Esophagus muscularis mucosa (tissue), 4 donors: ENCODE measurements at regions not wholly inside any gene's neighbourhood (a gene's known extent, or its start where the extent isn't known, plus 50 kb on each side); places are given as distances from the start of the nearest gene placed in this dataset.

Experiments used
- CTCF ChIP-seq, 3 experiments: fragments of 200-600 bp in 2 of 3; fragments of 450-650 bp in 1 of 3; sonication (generic) in 2 of 3; IDR thresholded peaks; one replicate each; pipeline ENCODE4 v1.5.1; 2017 to 2019; ENCODE audit warnings: antibody characterized with exemption in 3 of 3, mild to moderate bottlenecking in 2 of 3, moderate library complexity in 1 of 3
- EP300 ChIP-seq: sonication (generic); formaldehyde crosslinking; IDR thresholded peaks from one replicate; pipeline ENCODE4 v1.6.1; 2017; ENCODE audit warnings: antibody characterized with exemption
- POLR2A ChIP-seq: fragments of 450-650 bp; IDR thresholded peaks from one replicate; pipeline ENCODE4 v1.6.1; 2017; ENCODE audit warnings: antibody characterized with exemption, moderate library complexity, mild to moderate bottlenecking, low read depth
- POLR2AphosphoS5 ChIP-seq, 2 donors: sonication (generic); formaldehyde crosslinking; IDR thresholded peaks; one replicate each; pipeline ENCODE4 v1.6.1; 2017; ENCODE audit warnings: antibody characterized with exemption in 2 of 2

DNA sequence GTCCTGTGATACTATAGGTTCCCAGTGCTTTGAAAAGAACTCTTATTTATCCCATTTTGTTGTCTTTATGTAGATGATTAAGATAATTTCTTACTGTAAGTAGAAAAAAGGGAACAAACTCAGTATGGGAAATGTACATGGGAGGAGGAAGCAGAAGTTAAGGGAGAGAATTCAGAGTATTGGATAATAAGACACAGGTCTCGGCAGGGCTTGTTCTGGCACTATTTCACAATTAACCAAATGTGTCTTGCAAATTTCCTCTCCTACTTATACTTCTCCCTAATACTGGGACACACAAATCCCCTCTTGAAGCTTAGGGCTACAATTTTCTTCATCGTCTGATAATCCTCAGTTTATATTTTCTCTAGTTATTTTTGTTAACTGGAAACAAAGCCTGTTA lies 744.0 kb downstream of the ADCYAP1 start:
- TF ChIP-seq CTCF (IDR thresholded peaks at IDR 0.05) (no peak), POLR2A (no peak), EP300 (no peak), POLR2AphosphoS5 (IDR thresholded peaks at IDR 0.05) (no peak)
